ENCODE measurements at regions not wholly inside any gene's neighbourhood (a gene's known extent, or its start where the extent isn't known, plus 50 kb on each side); places are given as distances from the start of the nearest gene placed in this dataset.
A peak's percentile ranks its signal among the peaks of the same experiment; 100 is the strongest.

DNA sequence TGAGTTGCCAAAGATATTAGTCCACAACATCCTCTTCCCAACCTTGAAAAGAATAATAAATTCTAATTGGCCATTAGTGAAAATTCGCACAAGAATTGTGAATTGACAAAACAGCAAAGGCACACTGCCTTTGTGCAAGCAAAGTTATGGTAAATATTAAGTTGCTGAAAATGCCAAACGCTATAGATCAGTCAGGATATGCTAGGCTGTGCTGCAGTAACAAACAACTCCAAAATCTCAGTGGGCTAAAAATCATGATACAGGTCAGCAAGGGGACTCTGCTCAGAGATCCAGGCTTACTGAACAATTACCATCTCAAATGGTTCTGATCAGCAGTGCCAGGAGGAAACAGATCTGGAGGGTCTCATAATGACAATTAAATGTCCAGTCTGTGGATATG is 238.0 kb upstream of the IGF1R start:
- TF ChIP-seq POLR2AphosphoS5 (IDR thresholded peaks at IDR 0.05) (no peak), POLR2A (IDR thresholded peaks at IDR 0.05) (no peak)
- TF ChIP-seq, protein P1, sequence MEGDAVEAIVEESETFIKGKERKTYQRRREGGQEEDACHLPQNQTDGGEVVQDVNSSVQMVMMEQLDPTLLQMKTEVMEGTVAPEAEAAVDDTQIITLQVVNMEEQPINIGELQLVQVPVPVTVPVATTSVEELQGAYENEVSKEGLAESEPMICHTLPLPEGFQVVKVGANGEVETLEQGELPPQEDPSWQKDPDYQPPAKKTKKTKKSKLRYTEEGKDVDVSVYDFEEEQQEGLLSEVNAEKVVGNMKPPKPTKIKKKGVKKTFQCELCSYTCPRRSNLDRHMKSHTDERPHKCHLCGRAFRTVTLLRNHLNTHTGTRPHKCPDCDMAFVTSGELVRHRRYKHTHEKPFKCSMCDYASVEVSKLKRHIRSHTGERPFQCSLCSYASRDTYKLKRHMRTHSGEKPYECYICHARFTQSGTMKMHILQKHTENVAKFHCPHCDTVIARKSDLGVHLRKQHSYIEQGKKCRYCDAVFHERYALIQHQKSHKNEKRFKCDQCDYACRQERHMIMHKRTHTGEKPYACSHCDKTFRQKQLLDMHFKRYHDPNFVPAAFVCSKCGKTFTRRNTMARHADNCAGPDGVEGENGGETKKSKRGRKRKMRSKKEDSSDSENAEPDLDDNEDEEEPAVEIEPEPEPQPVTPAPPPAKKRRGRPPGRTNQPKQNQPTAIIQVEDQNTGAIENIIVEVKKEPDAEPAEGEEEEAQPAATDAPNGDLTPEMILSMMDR (IDR thresholded peaks at IDR 0.05 in 8 of 11, conservative IDR thresholded peaks at IDR 0.05 in 3 of 11) = no peak
- intact Hi-C loops (cut with DNase I; ENCODE audit: low total_unique reads) = no loop called here
- Histone ChIP-seq H3K4me1 (no peaks in the 10 kb centered on the region), H3K27me3 (replicated peaks in 1 of 7) (no peaks in the 10 kb centered on the region), H3K9me3 (peaks cover 0 to 11% (median 0%) of the 10 kb centered on the region in 8 donors), H3K27ac (no peak overlapping the region), H3K36me3 (no peaks in the 10 kb centered on the region), H3K4me3 (no peak overlapping the region)
- 73 to 90% (median 86%) methylated on average over 2 of the region's 2 CpGs for WGBS, 5 donors
- no peak for DNase-seq

DNA sequence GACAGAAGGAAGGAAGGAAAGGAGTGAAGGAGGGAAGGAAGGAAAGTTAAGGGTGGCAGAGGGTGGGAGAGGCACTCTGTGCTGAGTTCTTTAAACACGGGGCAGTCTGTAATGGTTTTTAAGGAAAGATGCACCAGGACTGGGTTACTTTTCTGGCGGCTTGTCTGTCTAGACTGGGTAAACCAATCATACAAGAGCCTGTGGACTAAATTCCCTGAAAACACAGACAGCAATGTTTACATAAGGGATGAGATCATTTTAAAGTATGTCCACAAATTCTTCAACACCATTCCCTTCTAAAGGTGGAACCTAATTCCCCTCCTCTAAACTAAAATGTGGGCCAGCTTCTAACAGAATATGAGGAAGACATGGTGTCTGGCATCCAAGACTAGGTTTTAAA is 235.5 kb upstream of the IGF1R start:
- intact Hi-C loops (cut with DNase I; ENCODE audit: low total_unique reads) = no loop called here
- TF ChIP-seq POLR2A (IDR thresholded peaks at IDR 0.05) = no peak
- no peak for TF ChIP-seq POLR2AphosphoS5 (IDR thresholded peaks at IDR 0.05)
- TF ChIP-seq, protein P1 (IDR thresholded peaks at IDR 0.05 in 8 of 11, conservative IDR thresholded peaks at IDR 0.05 in 3 of 11) = no peak
- no peak for DNase-seq
- WGBS, 5 donors = 83 to 99% (median 91%) methylated on average over 2 of the region's 2 CpGs
- H3K27me3 ChIP-seq (replicated peaks in 1 of 7) = peaks cover 0 to 6% (median 0%) of the 10 kb centered on the region in 7 donors
- H3K9me3 ChIP-seq = peaks cover 0 to 11% (median 0%) of the 10 kb centered on the region in 8 donors
- H3K27ac ChIP-seq = peak overlapping the region in 1 of 8 donors; percentile 29
- H3K4me1 ChIP-seq = peaks cover 0 to 7% (median 0%) of the 10 kb centered on the region in 6 donors
- H3K4me3 ChIP-seq = no peak overlapping the region
- no peaks in the 10 kb centered on the region for H3K36me3 ChIP-seq

DNA sequence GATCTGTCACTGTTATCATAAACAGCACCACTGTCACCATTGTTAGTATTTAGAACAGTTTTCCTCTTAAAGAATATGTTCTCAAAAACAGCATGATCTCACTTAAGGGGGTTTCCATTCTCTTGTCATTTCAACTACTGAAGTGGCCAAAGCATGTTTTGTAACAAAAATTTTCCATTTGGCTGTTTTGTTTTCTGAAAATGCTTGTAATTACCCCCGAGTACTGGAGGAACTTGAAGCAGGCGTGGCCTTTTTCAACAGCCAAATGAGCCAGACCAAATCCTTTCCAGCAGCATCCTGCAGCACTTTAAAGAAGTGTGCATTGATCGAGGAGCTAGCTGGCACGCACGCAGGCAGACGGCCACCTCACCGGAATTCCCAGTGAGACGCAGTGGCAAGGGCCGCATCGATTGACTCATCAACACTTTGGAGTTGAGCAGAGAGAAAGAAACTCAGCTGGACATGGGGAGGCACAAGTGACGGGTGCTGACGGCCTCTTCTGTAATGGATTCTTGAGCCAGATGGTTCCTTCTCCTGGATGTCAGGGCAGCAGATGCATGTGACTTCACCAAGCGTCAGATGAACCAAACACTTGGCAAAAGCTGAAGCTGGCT is 234.3 kb upstream of the IGF1R start:
- intact Hi-C loops (cut with DNase I; ENCODE audit: low total_unique reads) = no loop called here
- no peak for DNase-seq

DNA sequence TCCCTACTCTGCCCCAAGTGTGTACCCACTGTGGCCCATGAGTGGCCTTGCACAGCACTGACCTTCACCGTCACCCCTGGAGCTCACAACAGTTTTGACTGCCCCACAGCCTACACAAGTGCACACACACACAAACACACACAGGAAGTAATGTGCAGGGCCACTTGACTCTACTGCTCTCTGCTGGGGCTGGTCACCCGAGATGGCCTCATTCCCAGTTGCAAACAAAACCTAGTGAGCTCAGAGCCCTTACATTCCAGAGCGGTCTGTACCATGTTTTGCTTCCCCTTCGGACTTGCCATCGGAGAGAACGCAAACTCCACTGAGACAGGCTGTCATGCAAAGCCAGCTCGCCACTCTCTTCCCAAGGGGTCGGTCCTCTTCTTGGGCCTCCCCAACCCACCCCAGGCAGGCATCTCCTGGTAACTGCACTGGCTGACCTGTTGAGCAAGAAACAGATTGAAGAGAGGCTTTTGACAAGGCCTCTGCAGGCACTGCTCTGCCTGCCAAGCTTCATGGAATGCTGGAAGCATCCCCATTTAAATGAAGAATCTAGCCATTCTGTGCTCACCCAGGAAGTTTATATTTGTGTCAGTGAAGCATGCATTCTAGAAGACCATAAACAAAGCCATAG is 232.0 kb upstream of the IGF1R start:
- H3K36me3 ChIP-seq = no peaks in the 10 kb centered on the region
- H3K4me1 ChIP-seq = peaks cover under 1 to 9% (median 7%) of the 10 kb centered on the region in 6 donors
- peaks cover 0 to 38% (median 11%) of the 10 kb centered on the region in 7 donors for H3K27me3 ChIP-seq (replicated peaks in 1 of 7)
- no peak for DNase-seq
- no peaks in the 10 kb centered on the region for H3K9me3 ChIP-seq
- H3K4me3 ChIP-seq = no peak overlapping the region
- H3K27ac ChIP-seq = peak overlapping the region in 4 of 8 donors; percentile 28 to 55 (median 32)
- TF ChIP-seq POLR2A (IDR thresholded peaks at IDR 0.05) (no peak), POLR2AphosphoS5 (IDR thresholded peaks at IDR 0.05) (no peak)
- TF ChIP-seq, protein P1 (IDR thresholded peaks at IDR 0.05 in 8 of 11, conservative IDR thresholded peaks at IDR 0.05 in 3 of 11) = no peak
- intact Hi-C loops (cut with DNase I; ENCODE audit: low total_unique reads) = no loop called here
- WGBS, 5 donors = 60 to 83% (median 78%) methylated on average over 7 to 8 of the region's 8 CpGs

More for the DNA sequence above, 234.3 kb upstream of the IGF1R start:
- peaks cover 0 to 7% (median 0%) of the 10 kb centered on the region in 6 donors for H3K4me1 ChIP-seq
- peaks cover 0 to 15% (median 0%) of the 10 kb centered on the region in 7 donors for H3K27me3 ChIP-seq (replicated peaks in 1 of 7)
- H3K9me3 ChIP-seq = peaks cover 0 to 11% (median 0%) of the 10 kb centered on the region in 8 donors
- TF ChIP-seq POLR2AphosphoS5 (IDR thresholded peaks at IDR 0.05) (peak in 1 of 3 donors; percentile 41), POLR2A (IDR thresholded peaks at IDR 0.05) (no peak)
- no peaks in the 10 kb centered on the region for H3K36me3 ChIP-seq
- no peak overlapping the region for H3K4me3 ChIP-seq
- 59 to 86% (median 77%) methylated on average over 13 of the region's 13 CpGs for WGBS, 5 donors
- peak overlapping the region in 4 of 8 donors; percentile 3 to 56 (median 35) for H3K27ac ChIP-seq

All from spleen (tissue), 11 donors.